ENCODE measurements at regions not wholly inside any gene's neighbourhood (a gene's known extent, or its start where the extent isn't known, plus 50 kb on each side); places are given as distances from the start of the nearest gene placed in this dataset.

DNA sequence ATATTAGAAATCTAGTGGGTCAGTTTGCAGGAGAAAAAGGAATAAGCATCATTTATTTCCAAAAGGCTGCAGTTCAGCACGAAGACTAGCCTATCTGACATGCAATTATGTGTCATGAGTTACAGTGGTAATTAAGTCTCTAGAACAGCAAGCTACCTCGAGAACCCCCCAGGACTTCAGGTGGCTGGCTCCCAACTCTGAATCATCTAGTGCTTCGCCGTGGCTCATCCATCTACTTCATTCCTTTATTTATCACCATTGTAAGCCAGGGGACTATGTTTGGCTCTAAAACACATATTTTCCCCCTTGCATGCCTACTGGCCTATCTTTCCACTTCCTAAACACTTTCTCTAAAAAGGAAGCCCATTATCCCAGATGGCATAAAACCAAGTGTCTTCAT lies 121.6 kb downstream of the TXNL1 start:
- Histone ChIP-seq H3K4me1 (replicated peaks) (no peaks in the 10 kb centered on the region), H3K4me3 (no peak overlapping the region), H3K36me3 (no peaks in the 10 kb centered on the region), H3K9me3 (no peaks in the 10 kb centered on the region), H3K27ac (no peak overlapping the region), H3K27me3 (replicated peaks; ENCODE audit: insufficient read depth) (no peaks in the 10 kb centered on the region)
- 74% methylated on average over 4 of the region's 4 CpGs for WGBS
- intact Hi-C loops (cut with DNase I) = no loop called here
- DNase-seq (ENCODE audit: low spot score) = no peak
- TF ChIP-seq, protein P1, sequence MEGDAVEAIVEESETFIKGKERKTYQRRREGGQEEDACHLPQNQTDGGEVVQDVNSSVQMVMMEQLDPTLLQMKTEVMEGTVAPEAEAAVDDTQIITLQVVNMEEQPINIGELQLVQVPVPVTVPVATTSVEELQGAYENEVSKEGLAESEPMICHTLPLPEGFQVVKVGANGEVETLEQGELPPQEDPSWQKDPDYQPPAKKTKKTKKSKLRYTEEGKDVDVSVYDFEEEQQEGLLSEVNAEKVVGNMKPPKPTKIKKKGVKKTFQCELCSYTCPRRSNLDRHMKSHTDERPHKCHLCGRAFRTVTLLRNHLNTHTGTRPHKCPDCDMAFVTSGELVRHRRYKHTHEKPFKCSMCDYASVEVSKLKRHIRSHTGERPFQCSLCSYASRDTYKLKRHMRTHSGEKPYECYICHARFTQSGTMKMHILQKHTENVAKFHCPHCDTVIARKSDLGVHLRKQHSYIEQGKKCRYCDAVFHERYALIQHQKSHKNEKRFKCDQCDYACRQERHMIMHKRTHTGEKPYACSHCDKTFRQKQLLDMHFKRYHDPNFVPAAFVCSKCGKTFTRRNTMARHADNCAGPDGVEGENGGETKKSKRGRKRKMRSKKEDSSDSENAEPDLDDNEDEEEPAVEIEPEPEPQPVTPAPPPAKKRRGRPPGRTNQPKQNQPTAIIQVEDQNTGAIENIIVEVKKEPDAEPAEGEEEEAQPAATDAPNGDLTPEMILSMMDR (IDR thresholded peaks at IDR 0.05) = no peak
- TF ChIP-seq POLR2A (IDR thresholded peaks at IDR 0.05) = no peak

DNA sequence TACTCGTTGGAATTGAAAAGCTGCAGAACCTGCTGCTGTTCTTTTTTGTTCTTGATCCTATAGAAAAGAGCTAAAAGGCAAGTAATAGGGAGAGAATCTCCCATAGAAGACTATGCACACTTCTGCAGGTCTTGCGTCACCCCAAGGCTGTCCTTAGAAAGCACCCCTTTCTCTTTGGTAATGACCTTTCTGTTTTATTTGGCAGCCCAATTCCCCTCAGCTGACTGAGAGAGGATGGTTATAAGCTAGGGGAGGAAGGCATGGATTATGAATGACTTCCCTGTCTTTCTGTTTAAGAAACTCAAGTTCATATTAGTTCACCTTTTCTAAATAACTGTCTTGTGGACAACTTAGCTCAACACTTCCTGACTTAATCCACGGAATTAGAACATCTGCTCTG lies 122.9 kb downstream of the TXNL1 start:
- 89% methylated on average over 3 of the region's 3 CpGs for WGBS
- intact Hi-C loops (cut with DNase I) = no loop called here

DNA sequence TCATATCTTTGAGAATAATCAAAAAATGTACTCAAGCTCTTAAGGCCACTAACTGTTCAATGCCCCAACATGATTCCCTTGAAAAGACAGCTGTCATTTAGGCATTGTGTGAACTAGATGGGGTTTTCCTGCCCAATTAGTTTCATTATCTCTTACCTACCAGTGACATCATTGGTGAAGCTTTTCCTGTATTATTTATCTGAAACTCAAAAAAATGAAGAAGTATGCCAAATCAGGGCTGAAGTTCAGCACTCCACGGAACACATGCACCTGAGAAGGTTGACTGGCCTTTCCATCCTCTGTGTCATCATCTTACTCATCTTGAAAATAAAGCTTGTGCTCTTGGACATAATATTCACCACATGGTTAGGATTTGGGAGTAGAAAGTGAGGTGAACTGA lies 126.4 kb downstream of the TXNL1 start:
- WGBS = 83% methylated on average over 1 of the region's 1 CpG
- no peaks in the 10 kb centered on the region for H3K9me3 ChIP-seq
- H3K27ac ChIP-seq = no peak overlapping the region
- intact Hi-C loops (cut with DNase I) = no loop called here
- H3K4me1 ChIP-seq (replicated peaks) = no peaks in the 10 kb centered on the region
- no peaks in the 10 kb centered on the region for H3K36me3 ChIP-seq
- DNase-seq (ENCODE audit: low spot score) = no peak
- TF ChIP-seq, protein P1 (IDR thresholded peaks at IDR 0.05) = no peak
- no peak for TF ChIP-seq POLR2AphosphoS5 (IDR thresholded peaks at IDR 0.05)
- no peak for TF ChIP-seq POLR2A (IDR thresholded peaks at IDR 0.05)
- no peak overlapping the region for H3K4me3 ChIP-seq
- H3K27me3 ChIP-seq (replicated peaks; ENCODE audit: insufficient read depth) = no peaks in the 10 kb centered on the region

More for the DNA sequence above, 122.9 kb downstream of the TXNL1 start:
- no peak for DNase-seq (ENCODE audit: low spot score)
- TF ChIP-seq POLR2A (IDR thresholded peaks at IDR 0.05) (no peak), POLR2AphosphoS5 (IDR thresholded peaks at IDR 0.05) (no peak)
- TF ChIP-seq, protein P1 (IDR thresholded peaks at IDR 0.05) = no peak
- H3K9me3 ChIP-seq = no peaks in the 10 kb centered on the region
- no peaks in the 10 kb centered on the region for H3K4me1 ChIP-seq (replicated peaks)
- H3K4me3 ChIP-seq = no peak overlapping the region
- H3K27me3 ChIP-seq (replicated peaks; ENCODE audit: insufficient read depth) = no peaks in the 10 kb centered on the region
- no peak overlapping the region for H3K27ac ChIP-seq
- H3K36me3 ChIP-seq = no peaks in the 10 kb centered on the region

DNA sequence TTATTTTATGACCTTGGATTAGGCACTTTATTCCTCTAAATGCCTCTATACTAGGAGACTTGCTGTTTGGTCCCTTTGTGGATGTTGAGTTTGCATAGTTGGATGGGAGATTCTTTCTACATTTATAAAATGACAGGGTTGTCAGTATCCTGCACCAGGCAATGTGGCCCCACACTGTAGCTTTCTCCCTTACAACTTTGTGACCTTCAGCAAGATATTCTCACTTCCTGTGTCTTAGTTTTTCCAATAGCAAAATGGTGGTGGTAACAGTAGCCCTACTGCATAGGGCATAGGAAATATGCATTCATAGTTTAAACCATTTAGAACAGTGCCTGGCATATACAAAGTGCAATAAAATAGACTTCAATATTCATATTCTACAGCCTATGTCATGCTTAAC lies 128.3 kb downstream of the TXNL1 start:
- Histone ChIP-seq H3K27me3 (replicated peaks; ENCODE audit: insufficient read depth) (no peaks in the 10 kb centered on the region), H3K27ac (no peak overlapping the region), H3K9me3 (no peaks in the 10 kb centered on the region), H3K4me1 (replicated peaks) (no peaks in the 10 kb centered on the region), H3K36me3 (no peaks in the 10 kb centered on the region), H3K4me3 (no peak overlapping the region)
- intact Hi-C loops (cut with DNase I) = no loop called here
- TF ChIP-seq POLR2A (IDR thresholded peaks at IDR 0.05) (no peak), POLR2AphosphoS5 (IDR thresholded peaks at IDR 0.05) (no peak)
- TF ChIP-seq, protein P1 (IDR thresholded peaks at IDR 0.05) = no peak
- DNase-seq (ENCODE audit: low spot score) = no peak

DNA sequence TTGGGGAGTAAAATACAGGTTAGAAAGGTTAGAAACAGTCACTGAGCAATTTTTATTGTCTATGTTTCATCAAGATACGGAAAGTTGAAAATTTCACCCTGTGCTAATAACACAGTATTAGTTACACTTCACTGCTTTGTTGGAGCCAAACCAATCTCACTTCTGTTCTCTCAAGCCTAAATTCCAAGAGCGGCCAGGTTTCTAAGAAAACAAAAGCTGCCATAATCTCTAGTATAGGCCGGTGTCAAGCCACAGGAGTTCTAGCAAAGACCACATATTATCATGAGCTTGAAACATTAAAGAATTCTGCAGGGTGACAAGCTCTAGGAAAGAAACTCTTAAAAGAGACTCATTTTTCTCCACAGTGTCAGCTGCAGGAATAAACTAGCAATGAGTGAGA lies 128.7 kb downstream of the TXNL1 start:
- Histone ChIP-seq H3K4me3 (no peak overlapping the region), H3K36me3 (no peaks in the 10 kb centered on the region), H3K9me3 (no peaks in the 10 kb centered on the region), H3K27ac (no peak overlapping the region), H3K4me1 (replicated peaks) (no peaks in the 10 kb centered on the region), H3K27me3 (replicated peaks; ENCODE audit: insufficient read depth) (no peaks in the 10 kb centered on the region)
- no peak for TF ChIP-seq POLR2AphosphoS5 (IDR thresholded peaks at IDR 0.05)
- TF ChIP-seq, protein P1 (IDR thresholded peaks at IDR 0.05) = no peak
- TF ChIP-seq POLR2A (IDR thresholded peaks at IDR 0.05) = no peak
- intact Hi-C loops (cut with DNase I) = no loop called here
- 52% methylated on average over 3 of the region's 3 CpGs for WGBS
- no peak for DNase-seq (ENCODE audit: low spot score)

All from prostate gland (tissue), 2 donors.